IMR-90 (cell line): ENCODE measurements at regions not wholly inside any gene's neighbourhood (a gene's known extent, or its start where the extent isn't known, plus 50 kb on each side); places are given as distances from the start of the nearest gene placed in this dataset.

Experiments used
- ATAC-seq: fragments of 200-7000 bp; cut with Tn5 transposase; 2 replicates; pipeline ENCODE4 v1.9.1; 2020; ENCODE audit warnings: low read depth, mild to moderate bottlenecking, moderate library complexity
- BruUV-seq: library from RNA; stranded (reverse); fragments of 400-500 nt; replicated peaks from 2 replicates; lab custom pipeline; 2021; lab: Mats Ljungman, UMichigan
- CTCF ChIA-PET: fragments of 300-600 bp; formaldehyde crosslinking; extraction: SDS; loops from one replicate; lab custom pipeline; 2021; ENCODE audit warnings: antibody characterized with exemption; lab: Yijun Ruan, JAX
- POLR2A ChIA-PET: fragments of 300-600 bp; sonication (Branson Sonifier 250); formaldehyde crosslinking; loops from one replicate; lab custom pipeline; 2022; ENCODE audit warnings: antibody characterized with exemption; ENCODE audit not compliant: unreplicated experiment; lab: Charles Lee
- DNase-seq: peaks from one replicate; pipeline ENCODE4 v3.0.0; 2013
- H2AFZ ChIP-seq: replicated peaks from 2 replicates; pipeline ENCODE3; 2013; ENCODE audit warnings: low read length, mild to moderate bottlenecking; ENCODE audit not compliant: poor library complexity
- H2AK5ac ChIP-seq: 2 replicates; pipeline ENCODE4 v1.6.1; 2013; ENCODE audit warnings: low read depth, low read length, inconsistent platforms
- H2AK9ac ChIP-seq: replicated peaks from 2 replicates; pipeline ENCODE3; 2013; ENCODE audit warnings: mild to moderate bottlenecking, low read depth, low read length, moderate library complexity; ENCODE audit not compliant: poor library complexity
- H2BK120ac ChIP-seq: 2 replicates; pipeline ENCODE4 v1.6.1; 2013; ENCODE audit warnings: low read depth, low read length, inconsistent platforms
- H2BK15ac ChIP-seq: 3 replicates; pipeline ENCODE4 v1.6.1; 2013; ENCODE audit warnings: low read depth, low read length, inconsistent platforms
- H2BK20ac ChIP-seq: 2 replicates; pipeline ENCODE4 v1.6.1; 2013; ENCODE audit warnings: low read depth, mild to moderate bottlenecking, inconsistent platforms, low read length, moderate library complexity
- H2BK5ac ChIP-seq: 2 replicates; pipeline ENCODE4 v1.6.1; 2013; ENCODE audit warnings: mild to moderate bottlenecking, low read depth, low read length, inconsistent platforms; ENCODE audit not compliant: poor library complexity, severe bottlenecking
- H3K14ac ChIP-seq: replicated peaks from 2 replicates; pipeline ENCODE4 v1.6.1; 2013; ENCODE audit warnings: low read depth, low read length, inconsistent platforms
- H3K18ac ChIP-seq: 2 replicates; pipeline ENCODE4 v1.6.1; 2013; ENCODE audit warnings: low read depth, low read length, control low read depth
- H3K23ac ChIP-seq: 2 replicates; pipeline ENCODE4 v1.6.1; 2013; ENCODE audit warnings: low read depth, low read length, inconsistent platforms
- H3K27ac ChIP-seq: 2 replicates; pipeline ENCODE4 v1.5.1; 2013; ENCODE audit warnings: mild to moderate bottlenecking, control low read depth, low read length; ENCODE audit not compliant: insufficient read depth
- H3K27me3 ChIP-seq: 2 replicates; pipeline ENCODE4 v1.6.1; 2013; ENCODE audit warnings: low read length; ENCODE audit not compliant: control insufficient read depth, insufficient read depth
- H3K36me3 ChIP-seq: 2 replicates; pipeline ENCODE4 v1.6.1; 2013; ENCODE audit warnings: low read length, mixed read lengths; ENCODE audit not compliant: control insufficient read depth, insufficient read depth
- H3K4ac ChIP-seq: 2 replicates; pipeline ENCODE4 v1.6.1; 2013; ENCODE audit warnings: low read depth, low read length, inconsistent platforms
- H3K4me1 ChIP-seq: 2 replicates; pipeline ENCODE4 v1.6.1; 2013; ENCODE audit warnings: low read length, mixed read lengths; ENCODE audit not compliant: control insufficient read depth, insufficient read depth
- H3K4me2 ChIP-seq: 2 replicates; pipeline ENCODE4 v1.6.1; 2013; ENCODE audit warnings: low read depth, mild to moderate bottlenecking, control low read depth, low read length, moderate library complexity
- H3K4me3 ChIP-seq: 2 replicates; pipeline ENCODE4 v1.5.1; 2013; ENCODE audit warnings: low read depth, mild to moderate bottlenecking, control low read depth, low read length, moderate library complexity; ENCODE audit not compliant: insufficient read depth
- H3K56ac ChIP-seq: 2 replicates; pipeline ENCODE4 v1.6.1; 2013; ENCODE audit warnings: low read length, inconsistent platforms; ENCODE audit not compliant: insufficient read depth; ENCODE audit errors: extremely low read depth
- H3K79me1 ChIP-seq, 2 experiments: 2 replicates each; pipeline ENCODE4 v1.6.1; 2013; ENCODE audit warnings: low read length in 2 of 2, inconsistent platforms in 1 of 2, low read depth in 1 of 2
- H3K9ac ChIP-seq: 2 replicates; pipeline ENCODE4 v1.6.1; 2013; ENCODE audit warnings: low read depth, low read length, control low read depth
- H3K9me1 ChIP-seq: 2 replicates; pipeline ENCODE4 v1.6.1; 2013; ENCODE audit warnings: low read length, inconsistent platforms; ENCODE audit not compliant: insufficient read depth
- H3K9me3 ChIP-seq: 2 replicates; pipeline ENCODE4 v1.6.1; 2013; ENCODE audit warnings: low read length; ENCODE audit not compliant: control insufficient read depth, insufficient read depth
- H4K20me1 ChIP-seq: 2 replicates; pipeline ENCODE4 v1.6.1; 2013; ENCODE audit warnings: low read length, inconsistent platforms; ENCODE audit not compliant: insufficient read depth
- H4K5ac ChIP-seq: 2 replicates; pipeline ENCODE4 v1.6.1; 2013; ENCODE audit warnings: mild to moderate bottlenecking, low read depth, low read length, control low read depth
- H4K8ac ChIP-seq, 2 experiments: 2 replicates each; pipeline ENCODE4 v1.6.1; 2013; ENCODE audit warnings: low read depth in 2 of 2, low read length in 2 of 2, control low read depth in 1 of 2, inconsistent platforms in 1 of 2
- H4K91ac ChIP-seq: 2 replicates; pipeline ENCODE4 v1.6.1; 2013; ENCODE audit warnings: low read depth, low read length, inconsistent platforms; ENCODE audit not compliant: insufficient read depth
- BHLHE40 ChIP-seq: fragments of 150-350 bp; IDR thresholded peaks from 2 replicates; pipeline ENCODE4 v1.6.1; 2016; ENCODE audit warnings: mild to moderate bottlenecking, low read depth, low read length
- FOS ChIP-seq: fragments of 150-350 bp; IDR thresholded peaks from 2 replicates; pipeline ENCODE4 v1.6.1; 2016; ENCODE audit warnings: low read depth, low read length
- MAZ ChIP-seq: IDR thresholded peaks from 2 replicates; pipeline ENCODE4 v1.6.1; 2012; ENCODE audit warnings: low read depth, mild to moderate bottlenecking, low read length, improper control_type of control experiment, moderate library complexity, borderline replicate concordance
- NFE2L2 ChIP-seq: fragments of 150-350 bp; IDR thresholded peaks from 2 replicates; pipeline ENCODE4 v1.6.1; 2016; ENCODE audit warnings: low read depth, mild to moderate bottlenecking, low read length
- RAD21 ChIP-seq: IDR thresholded peaks from 2 replicates; pipeline ENCODE4 v1.6.1; 2012; ENCODE audit warnings: low read length, improper control_type of control experiment
- RCOR1 ChIP-seq: IDR thresholded peaks from 2 replicates; pipeline ENCODE4 v1.6.1; 2012; ENCODE audit warnings: mild to moderate bottlenecking, low read length, improper control_type of control experiment; ENCODE audit not compliant: insufficient replicate concordance
- RFX5 ChIP-seq: IDR thresholded peaks from 2 replicates; pipeline ENCODE4 v1.8.0; 2012; ENCODE audit warnings: low read depth, mild to moderate bottlenecking, low read length, moderate library complexity
- SMC3 ChIP-seq: fragments of 150-350 bp; IDR thresholded peaks from 2 replicates; pipeline ENCODE4 v1.6.1; 2016; ENCODE audit warnings: low read depth, mild to moderate bottlenecking, antibody characterized with exemption, low read length, moderate library complexity
- WGBS, 2 experiments: methylation state at CpG; one replicate each; pipeline versions ENCODE4 v1.1.5 to v1.1.7; 2013; ENCODE audit warnings: missing lambda C conversion rate in 2 of 2; ENCODE audit not compliant: insufficient read length in 1 of 2; ENCODE audit errors: extremely low coverage in 2 of 2; 5-methylcytosine and 5-hydroxymethylcytosine counted together
- dilution Hi-C: fragments of 300-500 bp; cut with HindIII; formaldehyde crosslinking; loops from one replicate; pipeline ENCODE4 v1.14.3; 2018; ENCODE audit warnings: low sequenced_read_pairs; ENCODE audit not compliant: unreplicated experiment
- in situ Hi-C: fragments of 300-500 bp; cut with MboI; formaldehyde crosslinking; loops from 3 replicates; pipeline ENCODE4 v1.14.3; 2019; ENCODE audit warnings: low sequenced_read_pairs, inconsistent platforms, mixed read lengths
- intact Hi-C: fragments of 100-400 bp; cut with micrococcal nuclease; formaldehyde crosslinking; loops from 2 replicates; pipeline ENCODE4 v1.10.0; 2022
- TF ChIP-seq, protein P1 (sequence below): fragments of 150-350 bp; IDR thresholded peaks from 2 replicates; pipeline ENCODE4 v1.6.1; 2017; ENCODE audit warnings: mild to moderate bottlenecking, antibody characterized with exemption, low read length, low read depth
- TF ChIP-seq, protein P2 (sequence below): fragments of 150-350 bp; IDR thresholded peaks from 2 replicates; pipeline ENCODE4 v1.6.1; 2016; ENCODE audit warnings: low read depth, mild to moderate bottlenecking, low read length, moderate library complexity, borderline replicate concordance
- TF ChIP-seq, protein P3 (sequence below): conservative IDR thresholded peaks from 2 replicates; pipeline ENCODE4 v1.5.1; 2012; ENCODE audit warnings: mild to moderate bottlenecking, low read depth, low read length, improper control_type of control experiment

DNA sequence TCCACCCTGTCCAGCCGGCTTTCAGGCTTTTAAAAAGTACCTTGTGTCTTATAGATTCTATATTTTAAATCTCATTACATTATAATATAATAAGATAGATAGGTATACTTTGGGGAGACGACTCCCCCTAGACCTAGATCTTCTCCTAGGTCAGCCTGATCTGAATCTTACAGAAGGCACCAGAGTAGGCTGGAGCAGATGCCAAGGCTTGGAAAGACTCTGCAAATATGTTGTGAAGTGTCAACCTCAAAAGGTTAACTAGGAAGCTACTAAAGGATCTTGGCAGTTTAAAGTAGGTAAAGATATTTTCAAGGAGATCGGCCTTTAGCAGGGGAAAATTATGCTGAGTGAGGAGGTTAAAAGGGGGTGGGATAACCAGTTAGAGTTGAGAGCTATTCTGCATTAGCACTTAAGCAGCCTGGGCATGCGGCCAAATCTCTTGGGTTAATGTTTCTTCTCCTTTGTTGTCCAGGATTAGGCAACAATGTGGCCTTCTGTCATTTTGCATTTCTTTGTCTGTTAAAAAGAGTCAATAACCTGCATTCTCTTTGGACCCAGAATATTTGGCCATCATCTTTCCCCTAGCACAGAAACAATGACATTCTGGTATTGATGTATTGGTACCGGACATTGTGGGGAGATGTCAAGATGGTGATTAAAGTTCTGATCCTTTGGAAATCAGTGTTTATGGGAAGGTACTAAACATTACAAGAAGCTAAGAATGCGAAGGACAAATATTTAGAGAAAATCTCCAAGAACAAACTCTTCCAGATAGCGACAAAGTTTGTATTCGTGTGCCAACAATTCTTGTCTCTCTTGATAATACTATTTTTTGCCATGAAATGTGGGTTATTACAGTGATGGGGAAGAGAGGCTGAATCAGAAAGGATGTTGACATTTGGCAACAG is 51.2 kb upstream of the DHX40 start:
- H3K9ac ChIP-seq, result no peak overlapping the region
- H3K9me3 ChIP-seq, result no peaks in the 10 kb centered on the region
- H4K5ac ChIP-seq, result no peak overlapping the region
- no peak overlapping the region for H2AK5ac ChIP-seq
- no TSS peak for BruUV-seq
- H4K20me1 ChIP-seq, result no peaks in the 10 kb centered on the region
- H4K91ac ChIP-seq, result no peak overlapping the region
- no peaks in the 10 kb centered on the region for H3K27me3 ChIP-seq
- no peak overlapping the region for H3K4me3 ChIP-seq
- H3K27ac ChIP-seq, result no peak overlapping the region
- H2BK20ac ChIP-seq, result no peak overlapping the region
- no peak overlapping the region for H3K56ac ChIP-seq
- no peak overlapping the region for H2AFZ ChIP-seq
- no peak overlapping the region for H4K8ac ChIP-seq
- dilution Hi-C loops (no loop called here), intact Hi-C loops (no loop called here), in situ Hi-C loops (no loop called here)
- no peaks in the 10 kb centered on the region for H3K36me3 ChIP-seq
- peaks cover 2% of the 10 kb centered on the region for H3K4me1 ChIP-seq
- H3K18ac ChIP-seq, result no peak overlapping the region
- no peak overlapping the region for H2BK120ac ChIP-seq
- no peaks in the 10 kb centered on the region for H3K79me1 ChIP-seq
- TF ChIP-seq RAD21 (no peak), BHLHE40 (no peak), SMC3 (no peak), FOS (no peak), NFE2L2 (no peak), RCOR1 (no peak), MAZ (no peak), RFX5 (no peak)
- TF ChIP-seq, protein P1, sequence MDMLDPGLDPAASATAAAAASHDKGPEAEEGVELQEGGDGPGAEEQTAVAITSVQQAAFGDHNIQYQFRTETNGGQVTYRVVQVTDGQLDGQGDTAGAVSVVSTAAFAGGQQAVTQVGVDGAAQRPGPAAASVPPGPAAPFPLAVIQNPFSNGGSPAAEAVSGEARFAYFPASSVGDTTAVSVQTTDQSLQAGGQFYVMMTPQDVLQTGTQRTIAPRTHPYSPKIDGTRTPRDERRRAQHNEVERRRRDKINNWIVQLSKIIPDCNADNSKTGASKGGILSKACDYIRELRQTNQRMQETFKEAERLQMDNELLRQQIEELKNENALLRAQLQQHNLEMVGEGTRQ, result no peak
- TF ChIP-seq, protein P2, sequence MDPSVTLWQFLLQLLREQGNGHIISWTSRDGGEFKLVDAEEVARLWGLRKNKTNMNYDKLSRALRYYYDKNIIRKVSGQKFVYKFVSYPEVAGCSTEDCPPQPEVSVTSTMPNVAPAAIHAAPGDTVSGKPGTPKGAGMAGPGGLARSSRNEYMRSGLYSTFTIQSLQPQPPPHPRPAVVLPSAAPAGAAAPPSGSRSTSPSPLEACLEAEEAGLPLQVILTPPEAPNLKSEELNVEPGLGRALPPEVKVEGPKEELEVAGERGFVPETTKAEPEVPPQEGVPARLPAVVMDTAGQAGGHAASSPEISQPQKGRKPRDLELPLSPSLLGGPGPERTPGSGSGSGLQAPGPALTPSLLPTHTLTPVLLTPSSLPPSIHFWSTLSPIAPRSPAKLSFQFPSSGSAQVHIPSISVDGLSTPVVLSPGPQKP, result no peak
- TF ChIP-seq, protein P3, sequence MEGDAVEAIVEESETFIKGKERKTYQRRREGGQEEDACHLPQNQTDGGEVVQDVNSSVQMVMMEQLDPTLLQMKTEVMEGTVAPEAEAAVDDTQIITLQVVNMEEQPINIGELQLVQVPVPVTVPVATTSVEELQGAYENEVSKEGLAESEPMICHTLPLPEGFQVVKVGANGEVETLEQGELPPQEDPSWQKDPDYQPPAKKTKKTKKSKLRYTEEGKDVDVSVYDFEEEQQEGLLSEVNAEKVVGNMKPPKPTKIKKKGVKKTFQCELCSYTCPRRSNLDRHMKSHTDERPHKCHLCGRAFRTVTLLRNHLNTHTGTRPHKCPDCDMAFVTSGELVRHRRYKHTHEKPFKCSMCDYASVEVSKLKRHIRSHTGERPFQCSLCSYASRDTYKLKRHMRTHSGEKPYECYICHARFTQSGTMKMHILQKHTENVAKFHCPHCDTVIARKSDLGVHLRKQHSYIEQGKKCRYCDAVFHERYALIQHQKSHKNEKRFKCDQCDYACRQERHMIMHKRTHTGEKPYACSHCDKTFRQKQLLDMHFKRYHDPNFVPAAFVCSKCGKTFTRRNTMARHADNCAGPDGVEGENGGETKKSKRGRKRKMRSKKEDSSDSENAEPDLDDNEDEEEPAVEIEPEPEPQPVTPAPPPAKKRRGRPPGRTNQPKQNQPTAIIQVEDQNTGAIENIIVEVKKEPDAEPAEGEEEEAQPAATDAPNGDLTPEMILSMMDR, result no peak
- no peak overlapping the region for H3K4ac ChIP-seq
- WGBS, 2 experiments, result no CpG with 5 or more reads among the region's 8 CpGs
- ChIA-PET POLR2A (no interaction called here), CTCF (interaction anchor here (0.7 kb wide), 1 partner anchor 209 kb away, joined by 3 read pairs; no protein-coding TSS in a partner anchor)
- H2AK9ac ChIP-seq, result no peak overlapping the region
- ATAC-seq, result no peak; the same call in 1 of the 2 replicates
- H3K14ac ChIP-seq, result no peak overlapping the region
- no peak overlapping the region for H2BK5ac ChIP-seq
- no peak overlapping the region for H2BK15ac ChIP-seq
- no peak overlapping the region for H3K23ac ChIP-seq
- no peak overlapping the region for H3K4me2 ChIP-seq
- H3K9me1 ChIP-seq, result 0 out of 2 replicates have a peak, but pooled peaks cover 4% of the 10 kb centered on the region
- peak; percentile 45 for DNase-seq
